ENCODE measurements at regions not wholly inside any gene's neighbourhood (a gene's known extent, or its start where the extent isn't known, plus 50 kb on each side); places are given as distances from the start of the nearest gene placed in this dataset.

DNA sequence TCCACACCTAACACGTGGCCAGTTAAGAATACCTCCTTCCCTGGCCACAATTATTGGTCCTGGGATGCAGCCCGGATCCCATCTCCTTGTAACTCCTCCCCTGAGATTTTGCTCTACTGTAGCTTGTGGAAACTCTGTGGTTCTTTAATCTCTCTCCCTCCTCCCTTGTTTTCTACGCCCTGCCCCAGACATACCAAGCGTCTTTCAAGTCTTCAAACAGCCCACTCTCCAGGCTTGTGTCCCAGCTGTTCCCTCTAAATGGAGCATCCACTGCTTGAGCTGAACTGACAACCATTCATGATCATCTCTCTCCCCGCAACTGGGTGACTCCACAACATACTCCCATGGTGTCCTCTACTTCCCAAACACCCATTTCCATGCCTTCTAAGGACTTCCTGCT lies 111.6 kb downstream of the SIPA1L2 start:
- DNase-seq: no peak

DNA sequence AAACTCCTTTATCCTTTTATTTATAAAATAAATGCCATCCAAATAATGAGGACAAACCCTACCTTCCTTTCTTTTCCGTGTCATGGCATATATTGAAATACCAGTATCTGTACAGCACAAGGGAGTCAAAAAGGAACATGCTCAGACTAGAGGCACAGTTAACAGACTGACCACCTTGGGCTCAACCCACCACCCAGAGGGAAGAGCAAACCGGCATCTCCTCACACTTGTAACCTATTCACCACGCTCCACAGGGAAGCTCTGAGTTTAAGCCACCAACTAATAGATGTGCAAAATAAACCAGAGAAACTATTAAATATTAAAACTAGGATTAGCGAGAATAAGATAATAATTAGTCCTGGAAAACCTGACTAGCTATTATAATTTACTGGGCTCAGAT lies 112.7 kb downstream of the SIPA1L2 start:
- no peak for DNase-seq

DNA sequence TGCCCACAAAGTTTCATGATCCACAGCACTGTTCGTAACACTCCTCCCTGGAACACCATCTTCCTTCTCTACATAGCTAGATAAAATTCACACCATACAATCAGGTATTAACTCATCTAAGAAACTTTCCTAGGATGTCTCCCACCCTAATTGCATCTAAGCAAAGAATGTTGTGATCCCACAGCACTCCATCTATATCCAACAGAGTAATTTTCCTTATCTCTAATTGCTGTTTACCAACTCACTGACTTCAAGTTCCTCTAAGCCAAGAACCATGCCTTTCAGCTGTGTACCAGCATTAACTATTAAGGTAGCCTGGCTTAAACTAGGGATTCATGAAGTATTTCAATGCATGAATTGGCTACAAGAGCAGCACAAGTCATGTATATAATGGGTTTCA lies 114.2 kb downstream of the SIPA1L2 start:
- DNase-seq: no peak

DNA sequence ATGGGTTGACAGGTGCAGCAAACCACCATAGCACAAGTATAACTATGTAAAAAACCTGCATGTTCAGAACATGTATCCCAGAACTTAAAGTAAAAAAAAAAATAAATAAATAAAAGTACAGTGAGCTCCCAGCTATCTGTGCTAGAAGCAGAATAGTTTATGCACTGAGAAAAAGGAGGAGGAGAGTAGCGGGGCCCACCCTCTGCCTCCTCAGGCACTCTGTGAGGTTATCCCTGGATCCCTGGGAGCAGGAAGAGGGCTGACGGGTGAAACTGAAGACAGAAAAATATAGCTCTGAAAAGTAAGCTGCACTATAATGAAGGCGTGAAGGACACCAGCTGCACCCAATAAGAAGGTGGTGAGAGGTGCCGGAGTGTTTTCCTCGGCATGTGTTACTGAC lies 117.2 kb downstream of the SIPA1L2 start:
- DNase-seq: no peak

DNA sequence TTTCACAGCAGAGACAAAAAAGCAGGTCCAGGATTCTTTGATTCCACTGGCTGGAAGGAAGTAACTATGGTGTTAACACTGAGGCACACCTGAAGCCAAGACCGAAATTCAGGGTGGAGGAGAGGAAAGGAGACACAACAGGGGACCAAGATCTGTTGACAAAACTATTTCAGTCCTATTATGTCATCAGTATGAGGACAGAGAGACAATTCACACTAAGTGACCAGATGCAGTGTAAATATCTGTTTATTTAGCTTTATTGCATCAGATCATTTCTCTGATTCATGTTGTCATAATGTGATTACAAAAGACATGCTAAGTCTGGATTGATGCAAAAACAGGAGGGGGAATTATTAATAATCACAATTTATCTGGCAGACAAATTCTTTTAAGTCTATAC lies 118.8 kb downstream of the SIPA1L2 start:
- peak; percentile 34 for DNase-seq

DNA sequence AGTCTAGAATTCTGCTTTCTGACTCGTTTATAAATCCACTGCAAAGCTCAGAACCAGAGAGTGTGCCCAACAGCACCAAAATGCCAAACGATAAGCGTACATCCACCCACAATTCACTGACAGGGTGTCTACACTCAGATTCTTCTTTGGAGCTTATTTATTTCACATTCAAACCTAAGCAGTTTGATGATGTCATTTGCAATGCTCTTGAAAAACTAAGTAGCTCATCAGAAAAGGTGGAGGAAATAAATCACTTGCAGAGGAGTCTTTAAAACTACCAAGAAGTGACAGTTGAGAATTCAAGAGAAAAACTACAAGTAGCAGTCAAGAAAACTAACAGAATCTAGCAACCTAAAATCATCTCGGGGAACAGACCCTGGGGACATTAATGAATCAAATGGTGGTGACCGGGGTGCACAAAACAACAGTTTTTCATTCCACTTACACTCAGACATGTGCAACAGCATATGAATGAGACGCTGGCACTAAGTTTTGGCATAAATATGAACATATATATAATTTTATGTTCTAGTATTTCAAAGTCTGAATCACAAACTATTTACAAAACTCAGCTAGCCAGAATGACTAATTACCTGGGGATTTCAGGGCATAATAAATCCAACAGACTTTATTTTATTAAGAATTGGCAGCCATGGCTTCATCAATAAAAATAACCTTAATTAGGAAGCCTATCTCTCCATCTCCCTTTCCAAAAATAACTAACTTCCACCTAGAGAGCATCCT lies 119.4 kb downstream of the SIPA1L2 start:
- DNase-seq: no peak

DNA sequence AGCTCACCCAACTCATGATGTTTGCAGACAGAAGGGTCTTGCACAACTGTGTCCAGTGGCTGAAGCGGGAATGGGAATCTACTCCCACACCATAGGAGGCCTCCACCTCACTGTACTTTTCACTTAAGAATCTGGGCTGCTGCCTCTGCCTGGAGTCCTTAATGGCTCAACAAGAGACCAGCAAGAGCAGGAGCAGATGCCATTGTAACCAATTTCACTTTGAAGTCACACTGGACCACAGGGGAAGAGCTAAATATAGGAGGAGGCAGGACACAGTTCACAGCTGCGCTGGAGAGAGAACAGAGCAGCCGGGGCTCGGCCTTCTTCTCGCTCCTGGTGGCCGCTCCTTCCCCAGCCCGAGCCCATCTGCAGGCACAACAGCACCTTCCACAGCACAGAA lies 120.4 kb downstream of the SIPA1L2 start:
- DNase-seq: no peak

DNA sequence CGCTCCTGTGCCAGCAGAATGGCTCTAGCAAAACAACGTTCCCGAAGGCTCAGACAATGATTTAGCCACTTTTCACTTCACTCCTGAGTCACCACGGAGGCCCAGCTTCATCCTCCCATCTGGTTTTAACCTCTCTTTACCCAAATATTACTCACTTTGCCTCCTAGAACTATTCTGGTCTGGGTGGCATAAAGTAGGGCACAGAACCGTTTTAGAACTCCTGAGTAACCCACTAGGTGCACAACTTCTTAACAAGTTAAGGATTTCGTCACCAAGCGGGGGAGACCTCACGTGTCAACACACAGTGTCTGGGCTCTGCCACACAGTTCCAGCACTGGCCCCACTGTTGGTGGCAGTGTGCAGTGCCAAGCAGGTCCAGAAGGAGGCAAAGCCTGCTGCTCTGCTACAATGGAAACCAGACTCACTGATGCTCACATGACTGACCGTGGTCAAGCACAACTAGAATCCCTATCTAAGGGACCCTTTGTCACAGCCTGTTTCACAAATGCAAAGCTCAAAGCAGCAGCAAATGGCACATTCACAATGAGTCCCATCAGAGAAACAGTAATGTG lies 121.7 kb downstream of the SIPA1L2 start:
- no peak for DNase-seq

DNA sequence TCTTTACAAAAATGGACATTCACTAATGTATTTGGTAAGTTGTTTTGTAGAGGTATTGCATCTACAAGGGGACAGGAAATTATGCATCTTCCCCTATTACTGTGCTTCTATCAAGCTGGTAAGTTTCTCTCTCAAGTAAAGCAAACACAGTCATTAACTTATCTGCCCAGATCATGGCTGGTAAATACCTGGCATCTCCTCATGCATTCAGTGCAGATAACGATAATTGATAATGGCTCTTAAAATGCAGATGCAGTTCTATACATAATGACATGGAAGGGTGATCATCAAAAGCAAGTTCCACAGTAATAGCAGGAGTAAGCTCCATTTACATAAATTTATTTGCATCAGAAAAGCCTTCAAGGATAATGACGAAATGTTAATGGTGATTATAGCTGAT lies 122.4 kb downstream of the SIPA1L2 start:
- DNase-seq: no peak

DNA sequence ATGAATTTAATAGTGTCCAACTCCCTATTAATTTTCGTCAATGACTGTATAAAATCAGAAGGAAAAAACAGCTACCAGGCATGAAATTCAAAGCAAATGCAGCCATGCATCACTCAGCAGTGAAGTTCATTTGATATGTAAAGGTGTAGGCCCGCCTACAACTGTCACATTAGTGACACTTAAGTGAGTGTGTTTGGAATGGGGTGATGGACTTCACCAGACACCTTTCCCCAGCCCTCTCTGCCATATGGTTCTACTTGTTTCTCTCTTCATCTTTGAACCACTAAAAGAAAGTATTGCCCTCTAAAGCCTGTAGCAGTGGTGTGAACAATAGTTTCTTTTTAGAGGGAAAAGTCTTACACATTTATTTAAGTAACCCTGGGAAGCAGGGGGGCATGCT lies 124.0 kb downstream of the SIPA1L2 start:
- DNase-seq: no peak

DNA sequence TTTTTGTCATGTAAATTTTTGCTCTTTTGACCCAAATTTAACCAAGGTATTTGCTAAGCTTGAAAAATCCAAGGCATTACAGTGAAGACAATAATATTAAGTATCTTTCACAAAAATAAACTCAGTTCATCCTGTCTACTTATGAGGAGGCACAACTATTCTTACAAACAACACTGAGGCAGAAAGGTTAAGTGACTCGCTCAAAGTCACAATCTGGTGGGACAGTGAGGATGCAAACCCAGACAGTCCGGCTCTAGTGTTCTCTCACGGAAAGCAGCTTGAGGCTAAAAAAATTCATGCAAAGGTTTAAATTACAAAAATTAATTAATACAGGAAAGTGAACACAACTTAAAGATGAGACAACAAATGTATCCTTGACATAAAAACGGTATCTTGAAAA lies 125.3 kb downstream of the SIPA1L2 start:
- no peak for DNase-seq

DNA sequence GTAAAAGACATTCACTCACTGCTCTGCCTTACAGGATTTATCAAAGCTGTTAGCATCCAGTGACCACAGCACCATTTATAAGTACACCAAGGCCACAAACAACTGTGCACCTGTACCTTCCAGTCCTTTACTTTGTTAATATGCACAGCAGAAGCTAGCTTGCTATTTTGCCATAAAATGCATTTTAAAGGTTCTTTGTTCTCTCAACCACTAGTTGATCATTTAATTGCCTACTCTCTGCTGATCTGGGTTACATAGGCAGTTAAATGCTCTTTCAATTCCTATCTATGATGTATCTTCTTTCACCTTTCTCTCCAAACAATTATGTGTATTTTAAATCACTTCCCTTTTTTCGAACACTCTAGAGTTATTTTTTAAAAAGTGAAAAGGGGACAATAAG lies 126.4 kb downstream of the SIPA1L2 start:
- DNase-seq: no peak

DNA sequence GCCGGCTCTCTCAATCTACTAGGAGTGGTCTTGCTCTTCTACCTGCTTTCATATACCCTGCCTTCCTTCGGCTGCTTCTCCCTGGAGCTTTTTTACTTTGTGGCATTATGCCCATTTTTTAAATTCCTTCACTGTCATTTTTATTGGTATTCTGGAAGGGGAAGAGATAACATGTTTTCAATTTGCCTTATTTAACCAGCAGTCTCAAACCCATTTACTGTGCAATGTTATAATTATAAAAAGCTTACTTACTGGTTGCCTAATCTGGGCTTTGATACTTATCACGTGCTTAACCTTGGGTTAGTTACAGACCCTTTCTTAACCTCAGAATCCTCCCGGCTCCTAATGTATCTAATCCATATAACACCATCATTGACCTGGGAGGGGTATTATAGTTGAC lies 128.1 kb downstream of the SIPA1L2 start:
- DNase-seq: no peak

DNA sequence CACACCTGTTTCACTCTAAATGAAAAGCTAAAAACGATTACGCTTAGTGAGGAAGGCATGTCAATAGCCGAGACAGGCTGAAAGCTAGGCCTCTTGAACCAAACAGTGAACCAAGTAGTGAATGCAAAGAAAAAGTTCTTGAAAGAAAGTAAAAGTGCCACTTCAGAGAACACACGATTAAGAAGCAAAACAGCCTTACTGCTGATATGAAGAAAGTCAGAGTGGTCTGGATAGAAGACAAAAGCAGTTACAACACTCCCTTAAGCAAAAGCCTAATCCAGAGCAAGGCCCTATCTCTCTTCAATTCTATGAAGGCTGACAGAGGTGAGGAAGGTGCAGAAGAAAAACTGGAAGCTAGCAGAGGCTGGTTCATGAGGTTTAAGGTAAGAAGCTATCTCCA lies 130.7 kb downstream of the SIPA1L2 start:
- DNase-seq: no peak

DNA sequence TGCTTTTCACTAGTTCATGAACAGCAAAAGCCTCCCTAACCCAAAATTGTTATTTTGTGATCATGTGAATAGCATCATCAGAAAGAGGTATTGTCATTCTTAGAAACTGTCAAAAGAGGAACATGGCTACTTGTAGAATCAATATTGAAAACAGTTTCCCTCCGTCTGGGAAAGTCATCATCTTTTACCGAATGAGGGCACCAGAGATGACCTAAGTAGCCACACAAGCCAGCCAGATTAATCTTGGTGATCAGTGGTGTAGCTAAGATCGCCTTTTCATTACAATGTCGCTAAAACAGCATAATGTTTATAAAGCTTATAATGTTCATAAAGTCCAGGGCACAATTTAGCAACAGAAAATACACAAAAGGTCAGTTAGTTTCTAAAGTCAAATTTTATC lies 136.1 kb downstream of the SIPA1L2 start:
- DNase-seq: no peak

DNA sequence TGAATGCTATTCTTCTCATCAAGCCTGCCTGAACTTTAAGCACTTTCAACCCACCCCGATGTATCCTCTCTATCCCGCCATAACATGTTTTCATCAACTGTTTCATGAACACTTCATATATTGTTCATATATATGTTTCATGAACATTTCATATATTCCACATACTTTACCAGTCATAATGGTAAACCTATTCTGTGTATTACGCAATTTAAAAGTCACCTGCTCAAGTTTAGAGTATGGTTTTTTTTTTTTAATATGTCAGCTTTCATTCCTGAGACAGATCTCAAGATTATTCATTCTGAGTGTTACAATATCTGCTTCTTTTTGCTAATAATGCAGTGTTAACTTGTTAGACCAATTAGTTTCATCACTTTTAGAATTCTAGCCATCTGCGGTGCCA lies 140.7 kb downstream of the SIPA1L2 start:
- no peak for DNase-seq

DNA sequence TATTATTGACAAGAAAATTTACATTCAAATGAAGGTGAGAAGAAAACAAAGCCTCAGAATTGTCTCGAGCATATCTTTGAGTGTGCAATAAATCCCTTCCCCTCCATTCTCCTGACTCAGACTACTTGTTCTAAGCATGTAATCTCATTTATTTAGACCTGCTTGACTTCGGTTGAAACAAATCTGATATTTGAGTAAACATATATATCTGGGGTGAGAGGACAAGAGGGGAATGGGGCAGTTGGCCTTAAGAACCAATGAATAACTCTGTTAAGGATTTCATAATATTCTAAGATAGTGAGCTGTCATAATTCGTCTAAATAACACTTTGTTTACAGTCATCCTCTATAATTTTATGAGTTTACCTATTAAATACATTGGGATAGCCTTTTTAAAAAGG lies 142.7 kb downstream of the SIPA1L2 start:
- no peak for DNase-seq

DNA sequence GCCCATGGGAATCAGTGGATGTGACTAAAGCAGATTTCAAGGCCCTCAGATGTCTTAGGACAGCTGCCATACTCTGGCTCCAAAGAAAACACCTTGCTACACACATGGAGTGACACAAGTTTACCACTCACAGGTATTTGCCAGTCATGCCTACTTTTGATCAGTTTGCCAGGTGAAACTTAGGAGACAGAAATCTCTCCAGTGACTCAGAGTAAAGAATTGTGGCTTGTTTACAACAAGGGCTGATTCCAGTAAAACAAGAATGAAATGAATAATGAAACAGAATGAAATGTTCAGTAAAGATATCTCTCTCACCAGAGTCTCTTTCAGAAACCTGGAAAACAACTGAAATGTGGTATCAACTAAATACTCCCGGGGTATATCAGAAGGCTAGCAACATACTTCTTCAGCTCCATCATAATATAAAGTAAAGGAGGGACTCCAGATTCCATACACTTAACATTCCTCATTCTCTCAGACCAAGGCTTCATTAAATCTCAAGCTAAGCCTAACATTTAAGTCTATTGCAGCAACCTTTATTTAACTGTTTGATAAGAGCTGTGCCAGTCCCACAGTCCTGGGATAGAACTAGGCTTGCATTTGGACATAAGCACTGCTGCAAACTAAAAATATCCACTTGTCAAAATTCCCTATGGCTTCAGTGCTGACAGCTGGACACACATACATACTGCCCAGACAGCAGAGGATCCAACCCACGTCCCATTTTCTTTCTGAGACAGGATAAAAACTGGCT lies 143.3 kb downstream of the SIPA1L2 start:
- DNase-seq: no peak

DNA sequence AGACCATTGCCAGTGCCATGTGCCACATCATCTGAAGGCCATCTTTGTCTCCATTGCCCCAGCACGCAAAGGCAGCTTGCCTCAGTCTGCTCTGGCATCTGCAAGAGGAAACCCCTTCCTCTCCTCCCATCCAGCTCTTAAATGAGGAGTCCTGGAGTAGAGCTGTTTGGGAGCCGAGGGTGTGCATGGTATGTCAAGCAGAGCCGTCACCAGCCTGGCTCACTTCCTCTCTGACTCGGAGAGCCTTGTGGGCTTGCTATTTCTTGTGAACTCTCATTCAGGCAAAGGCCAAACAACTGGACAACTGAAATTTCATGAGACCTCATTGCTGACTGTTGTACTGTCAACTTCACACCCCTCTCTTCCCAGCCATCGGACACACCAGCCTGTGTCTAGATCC lies 143.9 kb downstream of the SIPA1L2 start:
- no peak for DNase-seq

DNA sequence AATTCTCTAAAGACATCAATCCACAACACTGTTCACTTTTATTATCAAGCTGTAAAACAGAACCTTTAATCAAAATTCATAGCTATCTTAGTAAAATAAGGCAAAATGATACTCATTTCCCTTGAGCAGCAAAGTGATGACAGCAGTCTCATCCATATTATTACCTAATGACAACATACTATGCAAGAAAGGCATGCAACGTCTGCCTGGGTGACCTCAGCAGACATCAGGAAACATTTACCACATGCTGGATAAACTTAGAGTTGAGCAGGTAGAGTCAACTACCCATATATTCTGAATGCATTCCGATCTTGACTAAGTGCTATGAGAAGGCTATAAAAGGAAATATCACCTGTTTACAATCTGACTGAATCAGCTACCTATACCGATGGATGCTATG lies 145.1 kb downstream of the SIPA1L2 start:
- no peak for DNase-seq

DNA sequence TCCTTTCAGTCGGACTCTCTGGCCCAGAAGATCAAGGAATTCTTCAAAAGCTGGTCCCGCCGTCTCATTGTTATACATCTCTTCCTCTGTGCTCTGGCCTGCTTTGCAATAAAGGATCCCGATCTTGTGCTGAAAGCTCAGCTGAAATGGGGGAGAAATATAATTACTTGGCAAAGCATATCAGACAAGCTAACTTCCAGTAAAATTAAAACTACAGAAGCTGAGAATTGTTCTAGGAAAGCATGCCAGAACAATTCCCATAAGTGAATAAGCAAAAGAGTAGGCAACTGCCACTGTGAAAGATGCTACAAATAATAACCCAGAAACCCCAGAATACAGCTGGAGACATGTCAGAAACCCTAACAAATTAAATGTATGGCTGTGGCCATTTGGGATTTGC lies 146.1 kb downstream of the SIPA1L2 start:
- DNase-seq: no peak

DNA sequence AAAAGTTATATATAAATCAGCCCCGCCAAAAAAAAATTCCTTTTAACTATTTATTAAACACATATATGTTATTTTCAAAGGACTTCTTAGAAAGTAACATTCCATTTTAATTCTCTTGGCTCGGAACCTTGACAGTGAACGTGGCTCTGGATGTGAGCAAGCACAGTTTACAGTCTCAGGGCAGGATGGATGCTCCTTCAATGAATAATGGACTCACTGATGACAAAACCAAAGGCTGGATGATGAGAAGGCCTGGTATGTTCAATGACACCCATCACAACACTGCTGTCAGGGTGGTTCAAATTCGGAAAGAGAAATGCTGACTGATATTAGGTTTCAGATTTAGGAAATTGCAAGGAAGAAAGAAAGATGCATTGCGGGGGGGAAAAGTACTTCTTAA lies 148.8 kb downstream of the SIPA1L2 start:
- no peak for DNase-seq

DNA sequence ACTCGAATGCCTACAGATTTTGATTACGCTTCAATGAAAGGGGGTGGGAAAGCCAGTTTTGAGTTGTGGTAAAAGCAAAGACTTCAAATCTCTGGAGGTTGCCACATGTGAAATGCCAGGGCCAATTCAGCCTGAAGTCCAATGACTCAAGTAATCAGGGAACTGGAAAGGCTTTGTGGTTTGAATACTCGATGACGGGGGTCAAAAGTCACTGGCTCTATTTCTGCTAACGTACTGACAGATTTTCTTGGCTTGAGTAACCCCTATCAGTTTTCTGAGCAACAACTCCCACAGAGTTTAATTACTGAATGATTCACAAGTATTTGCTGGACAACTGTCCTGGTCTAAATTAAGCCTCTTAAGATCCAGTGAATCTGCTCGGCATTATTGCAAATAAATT lies 152.2 kb downstream of the SIPA1L2 start:
- no peak for DNase-seq

DNA sequence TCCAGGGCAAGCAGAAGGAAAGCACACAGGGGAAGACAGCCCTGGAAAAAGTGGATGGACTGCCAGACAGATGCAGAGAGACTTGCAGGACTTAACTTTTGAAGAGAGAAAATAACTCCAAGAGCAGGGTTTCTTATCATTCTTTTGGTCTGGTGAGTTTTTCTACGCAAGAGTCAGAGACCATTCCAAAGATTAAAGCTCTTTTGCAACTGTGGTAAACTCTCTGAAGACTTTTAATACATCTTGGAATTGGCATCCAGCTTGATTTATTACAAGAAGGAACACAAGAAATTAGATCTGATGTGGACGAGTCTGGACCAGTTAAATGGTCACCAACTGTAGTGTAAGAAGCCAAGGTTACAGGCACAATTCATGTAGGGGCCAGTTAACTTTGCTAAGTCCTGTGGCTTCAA lies 153.4 kb downstream of the SIPA1L2 start:
- DNase-seq: no peak

DNA sequence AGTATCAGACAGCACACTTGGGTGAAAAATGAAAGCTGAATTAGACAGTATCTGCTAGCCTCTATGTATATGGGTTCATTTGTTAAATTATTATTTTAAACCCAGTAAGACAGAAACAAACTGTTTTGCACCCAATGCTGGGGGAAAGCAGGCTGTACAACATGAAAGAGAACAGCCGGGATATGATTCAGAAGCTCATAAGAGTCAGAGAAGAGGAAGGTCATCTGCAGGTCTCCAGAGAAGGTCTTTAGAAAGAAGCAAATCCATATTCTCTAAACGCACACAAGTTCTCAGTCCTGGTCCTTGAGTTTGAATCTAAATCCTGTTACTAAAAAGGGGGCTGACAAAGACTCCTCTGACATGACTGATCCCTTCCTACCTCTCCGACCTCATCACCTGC lies 155.1 kb downstream of the SIPA1L2 start:
- no peak for DNase-seq
